BLaER1 treated with 17β-estradiol and CSF1 and Interleukin-3, amounts not matched to agents 10 nM and 100 nM (cell line): ENCODE measurements at regions not wholly inside any gene's neighbourhood (a gene's known extent, or its start where the extent isn't known, plus 50 kb on each side); places are given as distances from the start of the nearest gene placed in this dataset.

Experiments used
- H3K27ac ChIP-seq, 11 experiments: shearing (Covaris generic); formaldehyde crosslinking; 2 replicates each; pipeline ENCODE4 v1.8.1; 2022
- H3K27me3 ChIP-seq, 11 experiments: shearing (Covaris generic); formaldehyde crosslinking; 2 replicates each; pipeline ENCODE4 v1.8.1; 2022
- H3K36me3 ChIP-seq, 11 experiments: shearing (Covaris generic); formaldehyde crosslinking; 2 replicates each; pipeline ENCODE4 v1.8.1; 2022
- H3K4me1 ChIP-seq, 10 experiments: shearing (Covaris generic); formaldehyde crosslinking; 2 replicates each; pipeline ENCODE4 v1.8.1; 2022
- H3K4me2 ChIP-seq, 11 experiments: shearing (Covaris generic); formaldehyde crosslinking; 2 replicates each; pipeline ENCODE4 v1.8.1; 2022
- H3K4me3 ChIP-seq, 10 experiments: shearing (Covaris generic); formaldehyde crosslinking; 2 replicates each; pipeline ENCODE4 v1.8.1; 2022
- H3K9ac ChIP-seq, 11 experiments: shearing (Covaris generic); formaldehyde crosslinking; 2 replicates each; pipeline ENCODE4 v1.8.1; 2022
- H3K9me3 ChIP-seq, 11 experiments: shearing (Covaris generic); formaldehyde crosslinking; replicated peaks in 1 of 11; 2 replicates each; pipeline ENCODE4 v1.8.1; 2022
- H4K20me1 ChIP-seq, 11 experiments: shearing (Covaris generic); formaldehyde crosslinking; 2 replicates each; pipeline ENCODE4 v1.8.1; 2022
- Cebpa-rat ChIP-seq, 11 experiments: shearing (Covaris generic); IDR thresholded peaks; 2 replicates each; pipeline ENCODE4 v1.8.1; 2022

GRCh38 chr10:47053081-47053798, 142.0 kb downstream of the PTPN20 start:
- no peak overlapping the region for H3K4me2 ChIP-seq
- no peaks in the 10 kb centered on the region for H3K9me3 ChIP-seq
- no peak overlapping the region for H3K27ac ChIP-seq
- H3K9ac ChIP-seq = no peak overlapping the region
- no peaks in the 10 kb centered on the region for H3K36me3 ChIP-seq
- H3K4me1 ChIP-seq = peaks cover 10 to 19% (median 14%) of the 10 kb centered on the region in 10 experiments
- no peaks in the 10 kb centered on the region for H3K27me3 ChIP-seq
- no peak overlapping the region for H3K4me3 ChIP-seq
- TF ChIP-seq Cebpa-rat (IDR thresholded peaks at IDR 0.05) = no peak
- H4K20me1 ChIP-seq = no peaks in the 10 kb centered on the region; a peak in 1 of 22 replicates

GRCh38 chr10:47054974-47055373, 143.7 kb downstream of the PTPN20 start:
- H4K20me1 ChIP-seq = no peaks in the 10 kb centered on the region; a peak in 1 of 22 replicates
- H3K9ac ChIP-seq = no peak overlapping the region
- H3K4me2 ChIP-seq = no peak overlapping the region
- peaks cover 10 to 14% (median 13%) of the 10 kb centered on the region in 10 experiments for H3K4me1 ChIP-seq
- H3K27me3 ChIP-seq = no peaks in the 10 kb centered on the region
- no peak overlapping the region for H3K4me3 ChIP-seq
- TF ChIP-seq Cebpa-rat (IDR thresholded peaks at IDR 0.05) = no peak
- H3K27ac ChIP-seq = no peak overlapping the region
- no peaks in the 10 kb centered on the region for H3K9me3 ChIP-seq
- H3K36me3 ChIP-seq = no peaks in the 10 kb centered on the region

- Histone ChIP-seq H3K27ac (no peak overlapping the region), H3K27me3 (no peaks in the 10 kb centered on the region), H3K9ac (no peak overlapping the region), H3K4me3 (no peak overlapping the region), H3K9me3 (no peaks in the 10 kb centered on the region), H3K4me1 (peaks cover 10 to 14% (median 13%) of the 10 kb centered on the region in 10 experiments), H3K36me3 (no peaks in the 10 kb centered on the region), H4K20me1 (no peaks in the 10 kb centered on the region; a peak in 1 of 22 replicates), H3K4me2 (peak overlapping the region; percentile 19 to 77 (median 61))
- TF ChIP-seq Cebpa-rat (IDR thresholded peaks at IDR 0.05) = no peak
Observed at GRCh38 chr10:47055386-47056246, 144.4 kb downstream of the PTPN20 start.

GRCh38 chr10:47056247-47056510, 145.0 kb downstream of the PTPN20 start:
- no peaks in the 10 kb centered on the region for H3K9me3 ChIP-seq
- no peak overlapping the region for H3K4me3 ChIP-seq
- TF ChIP-seq Cebpa-rat (IDR thresholded peaks at IDR 0.05) = no peak
- H3K36me3 ChIP-seq = no peaks in the 10 kb centered on the region
- no peak overlapping the region for H3K27ac ChIP-seq
- peak overlapping the region; percentile 19 to 77 (median 61) for H3K4me2 ChIP-seq
- no peaks in the 10 kb centered on the region for H3K27me3 ChIP-seq
- peaks cover 10 to 14% (median 13%) of the 10 kb centered on the region in 10 experiments for H3K4me1 ChIP-seq
- no peaks in the 10 kb centered on the region; a peak in 1 of 22 replicates for H4K20me1 ChIP-seq
- H3K9ac ChIP-seq = no peak overlapping the region

- H3K27ac ChIP-seq = no peak overlapping the region
- H3K27me3 ChIP-seq = no peaks in the 10 kb centered on the region
- no peaks in the 10 kb centered on the region; a peak in 1 of 22 replicates for H4K20me1 ChIP-seq
- no peak for TF ChIP-seq Cebpa-rat (IDR thresholded peaks at IDR 0.05)
- no peak overlapping the region for H3K9ac ChIP-seq
- H3K9me3 ChIP-seq = no peaks in the 10 kb centered on the region
- H3K36me3 ChIP-seq = no peaks in the 10 kb centered on the region
- H3K4me3 ChIP-seq = no peak overlapping the region
- H3K4me2 ChIP-seq = no peak overlapping the region
- H3K4me1 ChIP-seq = peaks cover 10 to 14% (median 13%) of the 10 kb centered on the region in 10 experiments
Observed at GRCh38 chr10:47057471-47057870, 146.2 kb downstream of the PTPN20 start.

GRCh38 chr10:47058032-47058702, 146.9 kb downstream of the PTPN20 start:
- Histone ChIP-seq H4K20me1 (no peaks in the 10 kb centered on the region; a peak in 1 of 22 replicates), H3K4me3 (no peak overlapping the region), H3K9ac (no peak overlapping the region), H3K36me3 (no peaks in the 10 kb centered on the region), H3K27me3 (no peaks in the 10 kb centered on the region), H3K4me1 (peaks cover 10 to 14% (median 13%) of the 10 kb centered on the region in 10 experiments), H3K9me3 (no peaks in the 10 kb centered on the region), H3K4me2 (no peak overlapping the region), H3K27ac (no peak overlapping the region)
- TF ChIP-seq Cebpa-rat (IDR thresholded peaks at IDR 0.05) = no peak

- H3K4me3 ChIP-seq = no peak overlapping the region
- no peaks in the 10 kb centered on the region for H3K9me3 ChIP-seq
- H3K36me3 ChIP-seq = no peaks in the 10 kb centered on the region
- H3K4me1 ChIP-seq = peaks cover 10 to 14% (median 13%) of the 10 kb centered on the region in 10 experiments
- no peaks in the 10 kb centered on the region for H3K27me3 ChIP-seq
- no peak overlapping the region for H3K4me2 ChIP-seq
- no peak for TF ChIP-seq Cebpa-rat (IDR thresholded peaks at IDR 0.05)
- H3K9ac ChIP-seq = no peak overlapping the region
- no peak overlapping the region for H3K27ac ChIP-seq
- no peaks in the 10 kb centered on the region; a peak in 1 of 22 replicates for H4K20me1 ChIP-seq
Observed at GRCh38 chr10:47058961-47059391, 147.7 kb downstream of the PTPN20 start.

GRCh38 chr10:47059606-47060311, 148.5 kb downstream of the PTPN20 start:
- Histone ChIP-seq H3K4me3 (no peak overlapping the region), H3K9ac (no peak overlapping the region), H3K4me1 (peaks cover 10 to 14% (median 13%) of the 10 kb centered on the region in 10 experiments), H3K4me2 (no peak overlapping the region), H3K27ac (no peak overlapping the region), H4K20me1 (no peaks in the 10 kb centered on the region; a peak in 1 of 22 replicates), H3K9me3 (no peaks in the 10 kb centered on the region), H3K27me3 (no peaks in the 10 kb centered on the region), H3K36me3 (no peaks in the 10 kb centered on the region)
- TF ChIP-seq Cebpa-rat (IDR thresholded peaks at IDR 0.05) = no peak

- no peaks in the 10 kb centered on the region; a peak in 1 of 22 replicates for H4K20me1 ChIP-seq
- no peaks in the 10 kb centered on the region for H3K9me3 ChIP-seq
- H3K4me2 ChIP-seq = no peak overlapping the region
- peaks cover 10 to 12% (median 11%) of the 10 kb centered on the region in 10 experiments for H3K4me1 ChIP-seq
- H3K27me3 ChIP-seq = no peaks in the 10 kb centered on the region
- TF ChIP-seq Cebpa-rat (IDR thresholded peaks at IDR 0.05) = no peak
- H3K9ac ChIP-seq = no peak overlapping the region
- no peak overlapping the region for H3K27ac ChIP-seq
- H3K4me3 ChIP-seq = no peak overlapping the region
- H3K36me3 ChIP-seq = no peaks in the 10 kb centered on the region
Observed at GRCh38 chr10:47060356-47060755, 149.1 kb downstream of the PTPN20 start.
